ENCODE measurements at regions not wholly inside any gene's neighbourhood (a gene's known extent, or its start where the extent isn't known, plus 50 kb on each side); places are given as distances from the start of the nearest gene placed in this dataset.
A peak's percentile ranks its signal among the peaks of the same experiment; 100 is the strongest.

DNA sequence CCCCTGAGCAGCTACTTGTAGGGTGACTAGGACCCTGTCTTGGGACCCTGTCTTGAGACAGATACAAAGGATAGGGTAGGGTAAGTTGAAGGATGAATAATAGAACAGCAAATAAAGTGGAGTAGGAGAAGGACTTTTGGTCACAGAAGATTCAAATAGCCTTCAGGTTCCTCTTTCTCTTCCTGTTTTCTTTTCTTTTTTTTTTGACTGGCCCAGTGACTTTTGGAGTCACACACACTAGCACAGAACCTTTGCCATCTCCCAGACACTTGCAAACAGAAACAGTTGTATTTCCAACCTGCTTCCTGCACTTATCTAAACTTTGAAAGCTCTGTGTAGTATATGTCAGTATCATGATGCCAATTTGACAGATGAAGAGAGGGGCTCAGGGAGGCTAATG is 108.2 kb downstream of the TDRD15 start:
- no peak for DNase-seq (ENCODE audit: low spot score)
- Histone ChIP-seq H4K91ac (ENCODE audit: low read depth, low read length, poor library complexity) (no peak overlapping the region), H3K23ac (ENCODE audit: low read depth, low read length, poor library complexity) (no peak overlapping the region), H2BK120ac (ENCODE audit: low read depth, low read length) (no peak overlapping the region), H3K79me1 (ENCODE audit: low read depth, low read length) (no peaks in the 10 kb centered on the region), H3K14ac (ENCODE audit: low read length) (no peak overlapping the region), H3K9ac (ENCODE audit: low read depth, low read length, poor library complexity) (no peak overlapping the region), H3K27ac (replicated peaks; ENCODE audit: low read length) (no peak overlapping the region), H2BK12ac (ENCODE audit: low read length) (no peak overlapping the region), H3K9me3 (replicated peaks in 1 of 2; ENCODE audit: control insufficient read depth in 2 of 2, insufficient read depth in 1 of 2, low read depth in 1 of 2, low read length in 2 of 2) (no peaks in the 10 kb centered on the region), H2AK5ac (ENCODE audit: low read depth, low read length) (no peak overlapping the region), H3K18ac (ENCODE audit: low read length) (no peak overlapping the region), H3K4me3 (ENCODE audit: low read length in 2 of 2) (no peak overlapping the region), H3K27me3 (ENCODE audit: control insufficient read depth in 3 of 3, insufficient read depth in 3 of 3, low read depth in 1 of 3, low read length in 3 of 3) (no peaks in the 10 kb centered on the region), H2BK15ac (ENCODE audit: low read length) (no peak overlapping the region), H2BK5ac (ENCODE audit: low read length) (no peak overlapping the region), H4K8ac (ENCODE audit: low read depth, low read length) (no peak overlapping the region), H3K4me2 (ENCODE audit: insufficient read depth, low read length, poor library complexity, severe bottlenecking) (no peak overlapping the region), H3K4me1 (ENCODE audit: control insufficient read depth in 2 of 2, insufficient read depth in 1 of 2, low read depth in 1 of 2, low read length in 2 of 2) (peaks cover 0 to 1% of the 10 kb centered on the region in 2 donors), H3K4ac (ENCODE audit: low read length) (no peak overlapping the region), H3K36me3 (replicated peaks in 1 of 2; ENCODE audit: control insufficient read depth in 2 of 2, insufficient read depth in 2 of 2, low read length in 2 of 2) (no peaks in the 10 kb centered on the region), H2AFZ (ENCODE audit: low read length) (no peak overlapping the region)

DNA sequence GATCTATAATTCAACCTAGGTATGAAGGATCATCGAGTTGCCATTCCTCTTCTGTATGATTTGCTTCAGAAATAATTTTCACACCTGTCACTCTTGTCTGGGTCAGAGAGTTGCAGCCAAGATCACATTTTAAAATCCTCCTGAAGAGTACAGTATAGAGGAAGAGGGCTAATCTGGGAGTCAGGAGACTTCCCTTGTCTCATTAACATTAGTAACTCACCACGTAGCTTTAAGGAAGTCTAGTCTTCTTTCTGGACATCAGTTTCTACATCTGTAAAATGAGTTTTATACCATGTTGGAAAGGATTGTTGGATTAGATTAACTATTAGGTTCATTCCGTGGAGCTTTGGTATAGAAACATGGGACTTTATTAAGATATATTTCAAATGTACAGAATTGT is 109.4 kb downstream of the TDRD15 start:
- H3K4me3 ChIP-seq (ENCODE audit: low read length in 2 of 2), result no peak overlapping the region
- H3K27me3 ChIP-seq (ENCODE audit: control insufficient read depth in 3 of 3, insufficient read depth in 3 of 3, low read depth in 1 of 3, low read length in 3 of 3), result no peaks in the 10 kb centered on the region
- no peak overlapping the region for H3K27ac ChIP-seq (replicated peaks; ENCODE audit: low read length)

GRCh38 chr2:21234001-21234400 is 110.2 kb downstream of the TDRD15 start:
- Histone ChIP-seq H2AK5ac (ENCODE audit: low read depth, low read length) (no peak overlapping the region), H3K4me3 (ENCODE audit: low read length in 2 of 2) (no peak overlapping the region), H3K9ac (ENCODE audit: low read depth, low read length, poor library complexity) (no peak overlapping the region), H3K14ac (ENCODE audit: low read length) (no peak overlapping the region), H2BK15ac (ENCODE audit: low read length) (no peak overlapping the region), H3K27ac (replicated peaks; ENCODE audit: low read length) (no peak overlapping the region), H2BK120ac (ENCODE audit: low read depth, low read length) (no peak overlapping the region), H3K9me3 (replicated peaks in 1 of 2; ENCODE audit: control insufficient read depth in 2 of 2, insufficient read depth in 1 of 2, low read depth in 1 of 2, low read length in 2 of 2) (no peaks in the 10 kb centered on the region), H4K91ac (ENCODE audit: low read depth, low read length, poor library complexity) (no peak overlapping the region), H4K8ac (ENCODE audit: low read depth, low read length) (no peak overlapping the region), H2AFZ (ENCODE audit: low read length) (no peak overlapping the region), H3K18ac (ENCODE audit: low read length) (no peak overlapping the region), H3K4me2 (ENCODE audit: insufficient read depth, low read length, poor library complexity, severe bottlenecking) (no peak overlapping the region), H3K4me1 (ENCODE audit: control insufficient read depth in 2 of 2, insufficient read depth in 1 of 2, low read depth in 1 of 2, low read length in 2 of 2) (peaks cover 0 to 1% of the 10 kb centered on the region in 2 donors), H3K23ac (ENCODE audit: low read depth, low read length, poor library complexity) (no peak overlapping the region), H3K36me3 (replicated peaks in 1 of 2; ENCODE audit: control insufficient read depth in 2 of 2, insufficient read depth in 2 of 2, low read length in 2 of 2) (no peaks in the 10 kb centered on the region), H2BK5ac (ENCODE audit: low read length) (no peak overlapping the region), H2BK12ac (ENCODE audit: low read length) (no peak overlapping the region), H3K27me3 (ENCODE audit: control insufficient read depth in 3 of 3, insufficient read depth in 3 of 3, low read depth in 1 of 3, low read length in 3 of 3) (no peaks in the 10 kb centered on the region), H3K4ac (ENCODE audit: low read length) (no peak overlapping the region), H3K79me1 (ENCODE audit: low read depth, low read length) (no peaks in the 10 kb centered on the region)
- WGBS, 2 donors (ENCODE audit: extremely low coverage in 2 of 2, insufficient read length in 2 of 2, insufficient replicate concordance in 1 of 2), result no CpG with 5 or more reads among the region's 3 CpGs
- no peak for DNase-seq (ENCODE audit: low spot score)

More for the DNA sequence above, 109.4 kb downstream of the TDRD15 start:
- no CpG with 5 or more reads among the region's 3 CpGs for WGBS, 2 donors (ENCODE audit: extremely low coverage in 2 of 2, insufficient read length in 2 of 2, insufficient replicate concordance in 1 of 2)
- no peak overlapping the region for H3K4me2 ChIP-seq (ENCODE audit: insufficient read depth, low read length, poor library complexity, severe bottlenecking)
- H2BK120ac ChIP-seq (ENCODE audit: low read depth, low read length), result no peak overlapping the region
- H3K9ac ChIP-seq (ENCODE audit: low read depth, low read length, poor library complexity), result no peak overlapping the region
- H2AK5ac ChIP-seq (ENCODE audit: low read depth, low read length), result no peak overlapping the region
- H3K23ac ChIP-seq (ENCODE audit: low read depth, low read length, poor library complexity), result no peak overlapping the region
- no peak overlapping the region for H3K14ac ChIP-seq (ENCODE audit: low read length)
- H4K8ac ChIP-seq (ENCODE audit: low read depth, low read length), result no peak overlapping the region
- H3K36me3 ChIP-seq (replicated peaks in 1 of 2; ENCODE audit: control insufficient read depth in 2 of 2, insufficient read depth in 2 of 2, low read length in 2 of 2), result no peaks in the 10 kb centered on the region
- no peak overlapping the region for H2BK15ac ChIP-seq (ENCODE audit: low read length)
- no peak overlapping the region for H2AFZ ChIP-seq (ENCODE audit: low read length)
- H2BK5ac ChIP-seq (ENCODE audit: low read length), result no peak overlapping the region
- no peak overlapping the region for H3K4ac ChIP-seq (ENCODE audit: low read length)
- H3K4me1 ChIP-seq (ENCODE audit: control insufficient read depth in 2 of 2, insufficient read depth in 1 of 2, low read depth in 1 of 2, low read length in 2 of 2), result peaks cover 0 to 1% of the 10 kb centered on the region in 2 donors
- no peaks in the 10 kb centered on the region for H3K9me3 ChIP-seq (replicated peaks in 1 of 2; ENCODE audit: control insufficient read depth in 2 of 2, insufficient read depth in 1 of 2, low read depth in 1 of 2, low read length in 2 of 2)
- no peak overlapping the region for H4K91ac ChIP-seq (ENCODE audit: low read depth, low read length, poor library complexity)
- no peak overlapping the region for H3K18ac ChIP-seq (ENCODE audit: low read length)
- DNase-seq (ENCODE audit: low spot score), result no peak
- H2BK12ac ChIP-seq (ENCODE audit: low read length), result no peak overlapping the region
- no peaks in the 10 kb centered on the region for H3K79me1 ChIP-seq (ENCODE audit: low read depth, low read length)

DNA sequence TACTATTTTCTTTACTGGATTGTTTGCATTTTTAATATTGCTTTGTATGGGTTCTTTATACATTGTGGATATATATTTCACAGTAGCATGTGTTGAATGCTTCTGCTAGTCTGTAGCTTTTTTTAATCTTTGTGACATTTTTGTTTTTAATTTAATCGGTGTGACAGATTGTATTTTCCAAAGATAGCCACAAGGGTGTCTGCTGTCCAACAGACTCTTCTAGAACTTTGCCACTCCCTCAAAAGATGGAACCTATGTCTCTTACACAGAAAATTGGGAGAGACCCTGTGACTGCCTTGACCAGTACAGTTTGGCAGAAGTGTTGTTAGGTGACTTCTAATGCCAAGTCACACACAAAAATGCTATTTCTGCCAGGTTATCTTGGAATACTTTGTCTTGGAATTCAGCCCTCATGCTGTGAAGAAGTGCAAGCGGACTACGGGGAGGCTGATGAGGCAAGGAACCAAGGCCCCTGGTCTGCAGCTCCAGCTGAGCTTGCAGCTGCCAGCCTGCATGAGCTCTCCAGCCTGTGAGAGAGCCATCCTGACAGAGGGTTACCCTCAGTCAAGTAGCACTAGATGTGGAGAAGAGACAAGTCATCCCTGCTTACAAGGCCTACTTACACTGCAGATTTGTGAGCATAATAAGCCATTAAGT is 110.8 kb downstream of the TDRD15 start:
- Histone ChIP-seq H3K9ac (ENCODE audit: low read depth, low read length, poor library complexity) (no peak overlapping the region), H3K27ac (replicated peaks; ENCODE audit: low read length) (no peak overlapping the region), H2BK15ac (ENCODE audit: low read length) (no peak overlapping the region), H3K4me1 (ENCODE audit: control insufficient read depth in 2 of 2, insufficient read depth in 1 of 2, low read depth in 1 of 2, low read length in 2 of 2) (no peaks in the 10 kb centered on the region), H3K27me3 (ENCODE audit: control insufficient read depth in 3 of 3, insufficient read depth in 3 of 3, low read depth in 1 of 3, low read length in 3 of 3) (no peaks in the 10 kb centered on the region), H2BK5ac (ENCODE audit: low read length) (no peak overlapping the region), H3K9me3 (replicated peaks in 1 of 2; ENCODE audit: control insufficient read depth in 2 of 2, insufficient read depth in 1 of 2, low read depth in 1 of 2, low read length in 2 of 2) (no peaks in the 10 kb centered on the region), H3K23ac (ENCODE audit: low read depth, low read length, poor library complexity) (no peak overlapping the region), H3K4me3 (ENCODE audit: low read length in 2 of 2) (no peak overlapping the region), H4K91ac (ENCODE audit: low read depth, low read length, poor library complexity) (no peak overlapping the region), H3K79me1 (ENCODE audit: low read depth, low read length) (no peaks in the 10 kb centered on the region), H2AFZ (ENCODE audit: low read length) (no peak overlapping the region), H3K36me3 (replicated peaks in 1 of 2; ENCODE audit: control insufficient read depth in 2 of 2, insufficient read depth in 2 of 2, low read length in 2 of 2) (no peaks in the 10 kb centered on the region), H2BK12ac (ENCODE audit: low read length) (no peak overlapping the region), H3K4me2 (ENCODE audit: insufficient read depth, low read length, poor library complexity, severe bottlenecking) (no peak overlapping the region), H4K8ac (ENCODE audit: low read depth, low read length) (no peak overlapping the region), H2AK5ac (ENCODE audit: low read depth, low read length) (no peak overlapping the region), H3K4ac (ENCODE audit: low read length) (no peak overlapping the region), H3K18ac (ENCODE audit: low read length) (peak overlapping the region; percentile 86), H3K14ac (ENCODE audit: low read length) (no peak overlapping the region), H2BK120ac (ENCODE audit: low read depth, low read length) (no peak overlapping the region)
- no peak for DNase-seq (ENCODE audit: low spot score)
- WGBS, 2 donors (ENCODE audit: extremely low coverage in 2 of 2, insufficient read length in 2 of 2, insufficient replicate concordance in 1 of 2), result no CpG with 5 or more reads among the region's 3 CpGs
